ENCODE measurements at regions not wholly inside any gene's neighbourhood (a gene's known extent, or its start where the extent isn't known, plus 50 kb on each side); places are given as distances from the start of the nearest gene placed in this dataset.

DNA sequence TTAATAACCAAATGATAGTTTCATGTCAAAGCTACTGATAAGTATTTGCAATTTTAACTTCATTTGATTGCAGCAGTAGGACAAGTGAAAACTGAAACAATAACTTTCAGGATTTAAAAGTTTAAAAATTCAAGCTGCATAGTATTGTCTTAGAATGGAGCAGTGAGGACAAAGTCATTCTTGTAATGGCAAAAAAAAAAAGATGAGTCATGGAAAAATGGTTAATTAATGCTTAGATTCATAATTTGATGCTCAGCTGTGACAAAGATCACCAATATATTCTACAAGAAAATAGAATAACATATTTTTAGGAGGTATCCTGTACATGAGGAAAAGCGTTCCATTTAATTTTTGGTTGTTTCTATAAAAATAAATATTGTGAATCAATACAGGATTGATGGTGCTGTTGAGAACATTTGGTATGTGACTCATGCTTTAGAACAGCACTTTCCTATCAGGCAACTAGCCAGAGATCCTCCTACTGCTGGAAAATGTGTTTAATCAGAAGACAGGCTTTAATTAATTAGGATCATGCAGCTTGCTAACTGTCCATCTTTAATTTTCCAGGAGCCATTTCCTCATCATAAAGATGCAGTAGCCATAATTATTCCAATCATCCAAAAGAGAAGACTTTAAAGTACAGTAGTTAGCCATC, 239.0 kb upstream of the MMADHC start:
- H3K27me3 Mint-ChIP-seq, result no peaks in the 10 kb centered on the region
- H3K9me3 Mint-ChIP-seq, result peaks cover 0 to 10% (median 4%) of the 10 kb centered on the region in 3 donors
- H3K4me3 Mint-ChIP-seq, result no peak overlapping the region
- no peaks in the 10 kb centered on the region for H3K4me1 Mint-ChIP-seq
- H3K27ac Mint-ChIP-seq, result no peak overlapping the region
- no peaks in the 10 kb centered on the region for H3K36me3 Mint-ChIP-seq

DNA sequence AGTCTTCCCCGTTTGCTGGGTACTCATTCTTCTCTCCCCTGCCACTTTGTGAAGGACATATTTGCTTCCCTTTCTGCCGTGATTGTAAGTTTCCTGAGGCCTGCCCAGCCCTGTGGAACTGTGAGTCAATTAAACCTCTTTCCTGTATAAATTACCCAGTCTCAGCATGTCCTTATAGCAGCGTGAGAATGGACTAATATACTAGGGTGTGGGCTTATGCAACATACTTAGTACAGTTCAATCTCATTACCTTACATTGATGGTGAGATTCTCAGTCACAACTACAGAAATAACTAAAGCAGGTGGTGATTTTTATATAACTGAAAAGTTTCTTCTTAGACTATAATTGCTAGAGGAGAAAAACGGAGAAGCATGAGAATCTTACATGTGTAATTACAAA, 237.9 kb upstream of the MMADHC start:
- H3K4me3 Mint-ChIP-seq, result no peak overlapping the region

DNA sequence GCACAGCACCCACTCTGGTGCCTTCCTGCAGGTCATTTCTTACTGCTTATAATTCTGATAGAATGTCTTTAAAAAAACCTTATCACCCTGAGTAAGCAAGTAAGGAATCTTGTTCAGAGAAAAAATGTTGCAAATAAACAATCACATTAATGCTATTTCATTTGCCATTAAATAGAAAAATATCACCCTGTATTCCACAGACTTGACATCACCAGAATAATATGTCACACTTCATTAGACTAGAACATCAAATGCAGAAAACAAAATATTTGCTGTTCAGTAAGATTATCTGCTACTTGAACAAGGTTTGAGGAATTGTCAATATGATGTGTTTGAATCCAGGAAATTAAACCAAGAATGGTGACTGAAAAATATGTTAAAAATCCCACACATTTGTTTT, 236.6 kb upstream of the MMADHC start:
- H3K36me3 Mint-ChIP-seq, result no peaks in the 10 kb centered on the region
- peaks cover 0 to 3% (median 1%) of the 10 kb centered on the region in 3 donors for H3K9me3 Mint-ChIP-seq
- H3K4me3 Mint-ChIP-seq, result no peak overlapping the region
- H3K4me1 Mint-ChIP-seq, result no peaks in the 10 kb centered on the region
- no peak overlapping the region for H3K27ac Mint-ChIP-seq
- no peaks in the 10 kb centered on the region for H3K27me3 Mint-ChIP-seq

More for the DNA sequence above, 237.9 kb upstream of the MMADHC start:
- no peaks in the 10 kb centered on the region for H3K4me1 Mint-ChIP-seq
- H3K36me3 Mint-ChIP-seq, result no peaks in the 10 kb centered on the region
- no peaks in the 10 kb centered on the region for H3K27me3 Mint-ChIP-seq
- H3K27ac Mint-ChIP-seq, result no peak overlapping the region
- H3K9me3 Mint-ChIP-seq, result peaks cover 0 to 6% (median 3%) of the 10 kb centered on the region in 3 donors

DNA sequence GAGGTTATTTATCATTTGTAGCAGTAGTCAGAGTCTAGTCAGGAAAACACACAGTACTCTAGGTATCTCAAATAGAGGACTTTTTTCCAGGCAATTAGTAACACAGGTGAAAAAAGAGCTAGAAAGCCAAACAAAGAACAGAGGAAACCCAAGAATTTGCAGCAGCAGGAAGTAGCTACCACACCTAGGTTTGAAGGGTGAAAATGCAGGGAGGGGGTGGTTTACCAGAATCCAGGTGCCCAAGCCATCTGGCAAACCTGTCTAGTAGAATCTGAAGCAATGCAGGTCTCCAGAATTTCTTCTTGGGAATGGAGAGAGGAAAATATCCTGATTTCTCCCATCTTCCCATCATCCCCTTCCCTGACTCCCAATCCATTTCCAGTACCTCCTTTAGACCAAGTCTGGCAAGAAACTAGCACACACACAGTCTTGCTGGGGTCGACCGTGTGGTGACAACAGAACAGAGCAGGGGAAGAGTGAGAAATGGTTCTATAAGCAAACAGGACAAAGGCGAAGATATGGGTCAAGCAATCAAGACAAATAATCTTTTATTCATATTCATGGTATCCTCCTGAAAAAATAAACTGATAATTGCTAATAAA, 231.9 kb upstream of the MMADHC start:
- Mint-ChIP-seq H3K4me1 (no peaks in the 10 kb centered on the region), H3K4me3 (no peak overlapping the region), H3K9me3 (peaks cover 0 to 4% (median 1%) of the 10 kb centered on the region in 3 donors), H3K27me3 (no peaks in the 10 kb centered on the region), H3K27ac (no peak overlapping the region), H3K36me3 (no peaks in the 10 kb centered on the region)

DNA sequence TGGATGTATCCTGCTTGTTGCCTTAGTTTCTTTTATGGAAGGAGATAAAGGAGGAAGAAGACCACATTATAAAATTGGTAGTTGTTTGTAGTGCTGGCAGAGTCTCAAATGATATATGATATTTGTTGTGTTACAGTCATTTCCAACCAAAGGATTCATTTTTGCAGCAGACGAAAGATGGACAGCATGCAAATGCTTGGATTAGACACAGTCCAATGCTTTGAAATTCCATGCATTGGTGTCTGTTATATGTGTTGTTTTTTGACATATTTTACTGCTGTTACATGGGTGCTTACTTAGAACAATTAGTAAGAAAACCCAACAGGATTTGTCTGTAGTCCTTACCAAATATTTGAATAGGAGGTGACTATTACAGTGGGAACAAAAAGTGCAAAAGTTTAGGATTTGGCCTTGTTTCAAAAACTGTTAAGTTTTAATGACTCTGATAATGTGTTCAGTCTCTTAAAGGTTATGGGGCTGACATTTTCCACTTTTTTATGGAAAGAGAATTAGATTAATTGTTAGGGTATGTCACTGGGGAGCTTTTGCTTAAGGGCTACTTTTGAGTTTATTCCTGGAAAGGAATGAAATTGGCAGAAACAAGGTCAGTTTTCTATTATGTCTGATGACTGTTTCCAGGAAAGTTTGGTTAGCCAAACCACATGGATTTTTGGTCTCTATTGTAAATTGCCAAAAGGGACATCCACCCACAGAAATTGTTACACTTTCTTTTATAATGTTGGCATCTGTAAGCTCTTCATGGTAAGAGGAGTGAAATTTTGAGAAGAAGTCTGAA, 229.4 kb upstream of the MMADHC start:
- H3K9me3 Mint-ChIP-seq, result peaks cover 0 to 5% (median 1%) of the 10 kb centered on the region in 3 donors
- H3K36me3 Mint-ChIP-seq, result no peaks in the 10 kb centered on the region
- no peak overlapping the region for H3K4me3 Mint-ChIP-seq
- H3K27me3 Mint-ChIP-seq, result no peaks in the 10 kb centered on the region
- no peaks in the 10 kb centered on the region for H3K4me1 Mint-ChIP-seq
- no peak overlapping the region for H3K27ac Mint-ChIP-seq

DNA sequence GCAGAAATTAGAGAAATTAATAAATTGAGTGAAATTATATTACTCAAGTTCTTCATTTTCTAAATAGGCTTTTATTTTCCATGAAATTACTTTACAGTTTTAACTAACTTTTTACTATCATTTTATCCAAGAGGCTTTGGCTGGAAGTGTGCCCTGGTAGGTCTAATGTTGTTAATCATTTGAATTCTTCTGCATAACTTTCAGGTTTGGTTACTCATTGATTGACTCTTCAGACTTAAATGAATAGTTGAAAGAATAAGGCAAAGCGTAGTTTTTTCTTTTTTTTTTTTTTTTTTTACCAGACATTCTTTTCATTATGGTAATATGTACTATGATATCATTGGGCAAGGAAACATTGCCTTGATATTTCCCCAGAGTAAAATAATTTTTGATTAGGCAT, 228.4 kb upstream of the MMADHC start:
- H3K27ac Mint-ChIP-seq, result no peak overlapping the region
- no peak overlapping the region for H3K4me3 Mint-ChIP-seq
- no peaks in the 10 kb centered on the region for H3K27me3 Mint-ChIP-seq
- peaks cover 0 to under 1% (median 0%) of the 10 kb centered on the region in 3 donors for H3K4me1 Mint-ChIP-seq
- peaks cover 0 to 8% (median 1%) of the 10 kb centered on the region in 3 donors for H3K9me3 Mint-ChIP-seq
- H3K36me3 Mint-ChIP-seq, result no peaks in the 10 kb centered on the region

DNA sequence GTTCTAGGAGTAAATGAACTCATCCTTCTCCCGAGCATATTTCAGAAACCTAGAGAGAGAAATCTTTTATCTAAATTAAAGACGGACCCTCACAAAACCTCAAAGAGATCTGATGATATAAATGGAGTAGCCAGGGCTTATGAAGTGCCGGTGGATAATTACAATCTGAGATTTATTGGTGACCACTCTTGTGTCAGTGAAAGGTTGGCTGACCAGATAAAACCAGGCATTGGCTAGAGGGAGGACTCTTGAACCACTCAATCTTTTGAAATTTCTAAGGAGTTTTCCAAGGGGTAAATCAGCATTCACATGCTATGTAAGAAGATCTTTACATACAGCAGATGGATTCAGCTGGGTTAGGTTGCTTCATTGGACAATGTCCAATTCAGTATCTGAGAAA, 227.3 kb upstream of the MMADHC start:
- Mint-ChIP-seq H3K27me3 (no peaks in the 10 kb centered on the region), H3K36me3 (no peaks in the 10 kb centered on the region), H3K27ac (no peak overlapping the region), H3K9me3 (peaks cover 0 to 11% (median 2%) of the 10 kb centered on the region in 3 donors), H3K4me1 (peaks cover 0 to 1% (median 0%) of the 10 kb centered on the region in 3 donors), H3K4me3 (no peak overlapping the region)

DNA sequence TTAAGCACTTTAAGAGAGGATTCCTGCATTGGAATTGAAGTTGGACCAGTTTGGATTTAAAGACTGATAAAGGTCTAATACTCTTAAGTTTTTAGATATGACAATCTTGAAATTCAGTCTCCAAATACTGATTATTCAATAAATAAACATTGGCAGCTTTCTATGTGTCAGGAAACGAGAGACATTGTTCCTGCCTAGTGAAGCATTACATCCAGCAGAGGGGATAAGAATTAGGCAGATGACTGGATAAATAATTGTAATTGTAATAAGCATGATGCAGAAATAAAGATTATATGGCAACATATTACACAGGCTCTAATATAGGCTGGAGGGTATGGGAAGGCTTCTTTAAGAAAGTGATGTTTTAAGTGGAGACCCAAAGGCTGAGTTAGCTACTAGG, 226.5 kb upstream of the MMADHC start:
- H3K9me3 Mint-ChIP-seq, result peaks cover 0 to 11% (median 7%) of the 10 kb centered on the region in 3 donors
- H3K27ac Mint-ChIP-seq, result no peak overlapping the region
- peaks cover 0 to 1% (median 0%) of the 10 kb centered on the region in 3 donors for H3K4me1 Mint-ChIP-seq
- H3K36me3 Mint-ChIP-seq, result no peaks in the 10 kb centered on the region
- H3K27me3 Mint-ChIP-seq, result no peaks in the 10 kb centered on the region
- no peak overlapping the region for H3K4me3 Mint-ChIP-seq

DNA sequence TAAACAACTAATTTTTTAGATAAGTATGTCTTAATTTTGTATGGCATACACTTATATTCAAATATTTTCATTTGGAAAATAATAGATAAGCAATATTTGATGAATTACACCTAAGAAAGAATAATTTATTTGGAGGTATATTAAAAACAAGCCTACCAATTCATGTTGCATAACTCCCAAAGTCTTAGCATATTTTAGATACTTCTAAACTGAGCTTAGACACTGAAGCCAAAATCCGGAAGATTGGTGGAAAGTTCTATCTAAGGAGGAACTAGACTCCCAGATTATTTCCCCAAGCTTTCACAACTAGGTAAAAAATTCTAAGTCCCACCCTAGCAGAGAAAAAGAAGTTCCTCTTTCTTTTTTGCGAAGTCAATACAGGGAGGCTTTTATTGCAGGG, 221.0 kb upstream of the MMADHC start:
- no peaks in the 10 kb centered on the region for H3K36me3 Mint-ChIP-seq
- H3K27me3 Mint-ChIP-seq, result no peaks in the 10 kb centered on the region
- peaks cover 1 to 7% (median 7%) of the 10 kb centered on the region in 3 donors for H3K9me3 Mint-ChIP-seq
- H3K4me1 Mint-ChIP-seq, result peaks cover 0 to 1% (median 0%) of the 10 kb centered on the region in 3 donors
- no peak overlapping the region for H3K27ac Mint-ChIP-seq
- no peak overlapping the region for H3K4me3 Mint-ChIP-seq

DNA sequence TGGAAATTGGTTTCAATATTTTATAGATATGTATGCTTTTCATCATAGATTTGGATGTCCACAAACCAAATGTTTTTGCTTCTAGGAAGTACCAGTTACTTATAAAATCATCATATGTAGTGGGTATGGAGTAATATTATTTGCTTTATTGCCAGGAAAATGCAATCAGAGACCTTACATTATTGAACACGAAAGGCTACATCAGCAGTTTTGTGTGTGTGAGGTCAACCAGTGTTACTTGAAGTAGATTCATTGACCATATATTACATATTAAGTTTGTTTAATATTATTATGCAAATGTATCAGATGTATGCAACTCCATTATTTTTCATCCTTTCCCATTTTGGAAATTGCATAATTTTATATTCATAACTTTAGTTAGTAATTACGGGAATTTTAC, 219.1 kb upstream of the MMADHC start:
- no peak overlapping the region for H3K27ac Mint-ChIP-seq
- peaks cover 0 to 1% (median 0%) of the 10 kb centered on the region in 3 donors for H3K4me1 Mint-ChIP-seq
- H3K4me3 Mint-ChIP-seq, result no peak overlapping the region
- H3K27me3 Mint-ChIP-seq, result no peaks in the 10 kb centered on the region
- no peaks in the 10 kb centered on the region for H3K36me3 Mint-ChIP-seq
- peaks cover 3 to 6% (median 5%) of the 10 kb centered on the region in 3 donors for H3K9me3 Mint-ChIP-seq

DNA sequence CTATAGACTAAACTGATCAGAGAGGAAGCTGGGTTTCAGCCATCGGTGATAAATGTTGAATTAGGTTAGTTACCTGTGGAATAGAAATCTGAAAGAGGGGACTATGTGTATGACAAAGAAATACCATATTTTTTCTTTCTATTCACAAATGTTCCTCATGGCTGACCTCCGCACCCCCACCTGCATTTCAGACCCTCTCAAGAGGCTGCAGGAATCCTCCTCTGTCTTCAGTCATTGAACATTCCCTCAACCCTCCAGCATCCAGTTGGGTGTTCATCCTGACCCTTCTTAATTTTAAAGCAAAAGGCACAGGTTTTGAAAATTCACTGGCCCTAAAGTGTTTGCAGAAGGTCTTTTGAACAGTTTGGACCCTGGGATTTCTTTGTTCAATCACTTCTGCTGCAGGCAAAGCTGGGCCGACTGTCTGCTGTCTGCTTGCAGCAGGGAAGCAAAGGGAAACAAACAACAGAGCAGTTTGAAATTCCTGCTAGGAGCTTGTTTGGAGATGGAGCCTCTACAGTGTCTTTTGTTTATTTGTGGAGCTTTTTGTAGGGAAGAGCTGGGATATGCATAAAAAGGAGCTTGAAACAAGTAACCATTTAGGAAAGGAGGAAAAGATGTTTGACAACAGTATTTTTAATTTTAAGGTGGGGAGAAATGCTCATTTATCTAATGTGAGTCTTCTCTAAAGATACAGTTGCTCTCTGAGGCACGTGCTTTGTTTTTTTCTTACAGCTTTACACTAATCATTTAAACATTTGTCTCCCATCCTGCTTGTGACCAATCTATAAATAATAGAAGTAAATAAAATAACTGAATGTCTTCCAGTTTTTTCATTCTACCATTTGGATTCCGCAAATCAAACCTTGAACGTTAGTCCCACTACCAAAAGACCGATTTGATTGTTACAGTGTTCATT, 213.3 kb upstream of the MMADHC start:
- Mint-ChIP-seq H3K4me1 (no peaks in the 10 kb centered on the region), H3K27me3 (no peaks in the 10 kb centered on the region), H3K36me3 (no peaks in the 10 kb centered on the region), H3K9me3 (peaks cover 0 to 6% (median 0%) of the 10 kb centered on the region in 3 donors), H3K4me3 (no peak overlapping the region), H3K27ac (no peak overlapping the region)

DNA sequence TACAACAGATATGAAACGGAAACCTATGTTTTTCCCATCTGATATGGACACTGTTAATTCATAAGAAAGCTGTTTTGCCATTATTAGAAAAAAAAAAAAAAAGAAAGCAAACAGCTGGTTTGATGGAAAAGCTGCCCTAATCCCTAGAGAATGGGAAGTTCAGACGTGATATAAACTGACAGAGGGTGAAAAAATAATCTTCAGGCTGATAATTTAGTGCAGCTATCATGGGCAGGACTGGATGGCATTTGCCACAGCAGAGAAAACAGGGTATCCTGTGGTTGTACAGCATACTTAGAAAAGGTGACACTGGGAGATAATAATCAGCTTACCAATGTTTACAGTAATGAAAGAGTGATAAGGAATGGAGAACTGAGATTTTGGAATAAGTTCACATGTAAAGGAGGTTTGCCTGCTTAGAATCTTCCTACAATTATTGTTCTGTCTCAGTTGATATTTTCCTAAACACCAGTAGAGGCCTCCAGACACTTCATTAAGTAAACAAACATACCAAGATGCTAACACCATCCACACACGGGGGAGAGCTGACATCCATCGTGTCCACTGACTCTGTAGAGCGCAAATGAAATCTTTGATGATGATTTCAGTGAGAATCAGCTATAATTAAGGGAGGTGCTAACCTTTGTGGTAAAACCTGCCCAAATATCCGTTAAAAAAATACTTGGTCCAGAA, 211.6 kb upstream of the MMADHC start:
- Mint-ChIP-seq H3K4me1 (peaks cover 0 to 2% (median 0%) of the 10 kb centered on the region in 3 donors), H3K27ac (no peak overlapping the region), H3K9me3 (peaks cover 0 to 6% (median 2%) of the 10 kb centered on the region in 3 donors), H3K4me3 (no peak overlapping the region), H3K27me3 (no peaks in the 10 kb centered on the region), H3K36me3 (no peaks in the 10 kb centered on the region)

DNA sequence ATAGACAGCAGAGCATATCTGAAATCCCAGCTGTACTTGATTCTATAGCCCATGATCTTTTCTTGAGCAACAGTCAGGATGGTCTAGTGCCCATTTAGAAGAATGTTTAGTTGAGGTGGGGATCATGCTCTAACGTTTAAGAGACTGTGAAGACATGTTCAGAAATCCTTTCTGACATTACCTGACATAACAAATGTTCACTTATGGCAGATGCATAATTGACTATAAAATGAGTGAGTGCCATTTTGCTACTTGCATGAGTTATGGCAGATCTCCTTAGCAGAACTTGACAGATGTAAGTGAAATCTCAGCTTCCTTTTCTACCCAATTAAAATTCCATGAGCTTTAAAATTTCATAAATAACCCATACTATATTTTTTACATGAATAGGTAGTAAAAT, 209.5 kb upstream of the MMADHC start:
- Mint-ChIP-seq H3K9me3 (peaks cover 0 to 6% (median 3%) of the 10 kb centered on the region in 3 donors), H3K4me1 (peaks cover 0 to 2% (median 0%) of the 10 kb centered on the region in 3 donors)

DNA sequence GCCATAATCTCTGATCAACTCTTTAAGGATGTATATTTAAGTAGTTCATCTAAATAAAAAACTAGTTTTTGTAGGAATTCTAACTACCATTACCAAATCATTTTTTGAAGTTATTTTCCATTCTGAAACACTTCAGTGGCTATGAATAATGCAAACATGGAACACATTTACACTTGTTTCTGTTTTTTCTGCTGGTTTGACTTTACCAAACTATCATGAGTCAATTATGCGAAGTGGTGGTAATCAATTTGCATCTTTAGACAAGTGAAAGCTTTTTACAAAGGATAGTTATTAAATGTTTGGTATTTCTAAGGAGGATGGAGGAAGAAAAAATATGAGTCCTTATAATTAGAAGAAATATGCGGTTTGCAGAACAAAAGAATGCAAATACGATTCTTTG, 202.0 kb upstream of the MMADHC start:
- Mint-ChIP-seq H3K36me3 (no peaks in the 10 kb centered on the region), H3K27ac (no peak overlapping the region), H3K4me3 (no peak overlapping the region), H3K27me3 (no peaks in the 10 kb centered on the region), H3K9me3 (peaks cover 3 to 9% (median 3%) of the 10 kb centered on the region in 3 donors), H3K4me1 (peaks cover 0 to 2% (median 0%) of the 10 kb centered on the region in 3 donors)

More for the DNA sequence above, 209.5 kb upstream of the MMADHC start:
- Mint-ChIP-seq H3K27ac (no peak overlapping the region), H3K27me3 (no peaks in the 10 kb centered on the region), H3K36me3 (no peaks in the 10 kb centered on the region), H3K4me3 (no peak overlapping the region)
